ENCODE measurements at regions not wholly inside any gene's neighbourhood (a gene's known extent, or its start where the extent isn't known, plus 50 kb on each side); places are given as distances from the start of the nearest gene placed in this dataset.

DNA sequence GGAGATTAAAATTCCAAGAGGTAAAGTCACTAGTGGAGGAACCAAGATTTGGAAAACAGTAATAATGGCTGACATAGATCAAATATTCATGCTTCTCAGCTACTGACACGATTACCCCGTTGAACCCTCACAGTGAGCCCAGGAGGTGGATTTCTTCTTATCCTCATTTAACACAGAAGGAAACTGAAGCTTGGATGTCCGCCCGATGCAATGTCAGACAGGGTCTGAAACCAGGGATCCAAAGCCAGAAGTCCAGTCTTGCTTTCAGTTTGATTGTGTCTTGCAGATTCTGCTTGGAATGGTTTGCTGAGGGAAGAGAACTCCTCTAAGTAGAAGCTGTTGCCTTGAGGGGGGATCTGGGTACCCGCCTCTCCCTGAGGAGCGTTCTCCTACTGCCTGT, 404.7 kb downstream of the KCNRG start:
- Histone ChIP-seq H3K27me3 (ENCODE audit: control insufficient read depth, insufficient read depth, low read length) (no peaks in the 10 kb centered on the region), H3K4me3 (ENCODE audit: low read depth, low read length) (no peak overlapping the region), H3K36me3 (ENCODE audit: control insufficient read depth, insufficient read depth, low read length) (no peaks in the 10 kb centered on the region)
- FAIRE-seq (no peak), DNase-seq (ENCODE audit: low read depth) (no peak)
- TF ChIP-seq, protein P1, sequence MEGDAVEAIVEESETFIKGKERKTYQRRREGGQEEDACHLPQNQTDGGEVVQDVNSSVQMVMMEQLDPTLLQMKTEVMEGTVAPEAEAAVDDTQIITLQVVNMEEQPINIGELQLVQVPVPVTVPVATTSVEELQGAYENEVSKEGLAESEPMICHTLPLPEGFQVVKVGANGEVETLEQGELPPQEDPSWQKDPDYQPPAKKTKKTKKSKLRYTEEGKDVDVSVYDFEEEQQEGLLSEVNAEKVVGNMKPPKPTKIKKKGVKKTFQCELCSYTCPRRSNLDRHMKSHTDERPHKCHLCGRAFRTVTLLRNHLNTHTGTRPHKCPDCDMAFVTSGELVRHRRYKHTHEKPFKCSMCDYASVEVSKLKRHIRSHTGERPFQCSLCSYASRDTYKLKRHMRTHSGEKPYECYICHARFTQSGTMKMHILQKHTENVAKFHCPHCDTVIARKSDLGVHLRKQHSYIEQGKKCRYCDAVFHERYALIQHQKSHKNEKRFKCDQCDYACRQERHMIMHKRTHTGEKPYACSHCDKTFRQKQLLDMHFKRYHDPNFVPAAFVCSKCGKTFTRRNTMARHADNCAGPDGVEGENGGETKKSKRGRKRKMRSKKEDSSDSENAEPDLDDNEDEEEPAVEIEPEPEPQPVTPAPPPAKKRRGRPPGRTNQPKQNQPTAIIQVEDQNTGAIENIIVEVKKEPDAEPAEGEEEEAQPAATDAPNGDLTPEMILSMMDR (IDR thresholded peaks at IDR 0.05; ENCODE audit: insufficient read depth, low read length, severe bottlenecking): no peak

- TF ChIP-seq, protein P1 (IDR thresholded peaks at IDR 0.05; ENCODE audit: insufficient read depth, low read length, severe bottlenecking): no peak
- H3K4me3 ChIP-seq (ENCODE audit: low read depth, low read length): no peak overlapping the region
- no peaks in the 10 kb centered on the region for H3K27me3 ChIP-seq (ENCODE audit: control insufficient read depth, insufficient read depth, low read length)
- no peaks in the 10 kb centered on the region for H3K36me3 ChIP-seq (ENCODE audit: control insufficient read depth, insufficient read depth, low read length)
- DNase-seq (ENCODE audit: low read depth): no peak
- FAIRE-seq: no peak
Measured at GRCh38 chr13:50420718-50421472, 405.7 kb downstream of the KCNRG start.

- DNase-seq (ENCODE audit: low read depth) (peak; percentile 88), FAIRE-seq (no peak)
- TF ChIP-seq, protein P1 (IDR thresholded peaks at IDR 0.05; ENCODE audit: insufficient read depth, low read length, severe bottlenecking): no peak
- no peaks in the 10 kb centered on the region for H3K27me3 ChIP-seq (ENCODE audit: control insufficient read depth, insufficient read depth, low read length)
- H3K36me3 ChIP-seq (ENCODE audit: control insufficient read depth, insufficient read depth, low read length): no peaks in the 10 kb centered on the region
- no peak overlapping the region for H3K4me3 ChIP-seq (ENCODE audit: low read depth, low read length)
Measured at GRCh38 chr13:50421473-50422130, 406.4 kb downstream of the KCNRG start.

- FAIRE-seq (no peak), DNase-seq (ENCODE audit: low read depth) (no peak)
- TF ChIP-seq, protein P1 (IDR thresholded peaks at IDR 0.05; ENCODE audit: insufficient read depth, low read length, severe bottlenecking): no peak
- Histone ChIP-seq H3K27me3 (ENCODE audit: control insufficient read depth, insufficient read depth, low read length) (no peaks in the 10 kb centered on the region), H3K36me3 (ENCODE audit: control insufficient read depth, insufficient read depth, low read length) (no peaks in the 10 kb centered on the region), H3K4me3 (ENCODE audit: low read depth, low read length) (no peak overlapping the region)
Measured at GRCh38 chr13:50422181-50423148, 407.2 kb downstream of the KCNRG start.

DNA sequence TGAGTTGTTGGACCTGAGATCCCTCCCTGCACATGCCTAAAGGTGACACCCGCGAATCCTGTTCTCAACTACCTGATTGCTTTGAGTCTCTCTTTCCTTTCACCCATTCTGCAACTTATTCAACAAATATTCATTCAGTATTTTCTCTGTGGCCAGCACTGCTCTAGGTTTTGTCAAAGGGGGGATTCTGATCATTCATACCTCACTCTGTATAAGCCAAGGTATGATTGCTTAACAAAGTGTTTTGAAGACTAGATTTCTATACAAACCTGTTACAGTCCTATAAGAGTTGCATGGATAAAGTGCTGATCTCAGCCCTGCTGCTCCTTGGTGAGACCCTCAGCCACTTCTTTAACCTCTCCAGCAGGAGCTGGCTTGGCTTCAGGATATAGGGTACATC, 409.7 kb downstream of the KCNRG start:
- H3K4me3 ChIP-seq (ENCODE audit: low read depth, low read length): no peak overlapping the region
- TF ChIP-seq, protein P1 (IDR thresholded peaks at IDR 0.05; ENCODE audit: insufficient read depth, low read length, severe bottlenecking): no peak
- H3K27me3 ChIP-seq (ENCODE audit: control insufficient read depth, insufficient read depth, low read length): no peaks in the 10 kb centered on the region
- no peaks in the 10 kb centered on the region for H3K36me3 ChIP-seq (ENCODE audit: control insufficient read depth, insufficient read depth, low read length)
- DNase-seq (ENCODE audit: low read depth) (no peak), FAIRE-seq (no peak)

All from bronchial epithelial cell (primary cell).